PC-9 (cell line): ENCODE measurements at regions not wholly inside any gene's neighbourhood (a gene's known extent, or its start where the extent isn't known, plus 50 kb on each side); places are given as distances from the start of the nearest gene placed in this dataset.

Source experiments
- BruUV-seq: library from RNA; stranded (reverse); fragments of 400-500 nt; replicated peaks from 2 replicates; lab custom pipeline; 2021; lab: Mats Ljungman, UMichigan
- CTCF ChIA-PET: fragments of 300-600 bp; sonication (Branson Sonifier 250); formaldehyde crosslinking; loops from one replicate; lab custom pipeline; 2022; ENCODE audit warnings: antibody characterized with exemption; lab: Charles Lee
- POLR2A ChIA-PET: fragments of 300-600 bp; sonication (Branson Sonifier 250); formaldehyde crosslinking; loops from one replicate; lab custom pipeline; 2022; ENCODE audit warnings: antibody characterized with exemption; ENCODE audit not compliant: unreplicated experiment; lab: Charles Lee
- DNase-seq, 2 experiments: peaks; one replicate each; pipeline versions ENCODE4 v3.0.0 to v3.0.0-alpha.2; 2015 to 2022; ENCODE audit warnings: mixed read lengths in 1 of 2
- H2AFZ ChIP-seq: fragments of 200-600 bp; sonication (generic); 2 replicates; pipeline ENCODE4 v1.8.1; 2017; ENCODE audit warnings: antibody characterized with exemption
- H3F3A ChIP-seq: fragments of 200-600 bp; sonication (generic); 2 replicates; pipeline ENCODE4 v1.8.1; 2017; ENCODE audit warnings: antibody characterized with exemption, mild to moderate bottlenecking, low read depth; ENCODE audit not compliant: insufficient read depth
- H3K27ac ChIP-seq: fragments of 200-600 bp; sonication (generic); 2 replicates; pipeline ENCODE4 v1.6.1; 2016; ENCODE audit warnings: mixed run types
- H3K27me3 ChIP-seq: fragments of 200-600 bp; sonication (generic); 2 replicates; pipeline ENCODE4 v1.6.1; 2016; ENCODE audit warnings: low read depth, mixed run types; ENCODE audit not compliant: insufficient read depth
- H3K36me3 ChIP-seq: fragments of 200-600 bp; sonication (generic); 2 replicates; pipeline ENCODE4 v1.6.1; 2016; ENCODE audit warnings: low read depth, mixed run types
- H3K4me1 ChIP-seq: fragments of 200-600 bp; sonication (generic); replicated peaks from 2 replicates; pipeline ENCODE4 v1.6.1; 2016; ENCODE audit warnings: mixed run types; ENCODE audit not compliant: insufficient read depth
- H3K4me2 ChIP-seq: fragments of 200-600 bp; sonication (generic); 2 replicates; pipeline ENCODE4 v1.6.1; 2017; ENCODE audit warnings: mixed run types
- H3K4me3 ChIP-seq: fragments of 200-600 bp; sonication (generic); 2 replicates; pipeline ENCODE4 v1.6.1; 2016; ENCODE audit warnings: mixed run types
- H3K79me2 ChIP-seq: fragments of 200-600 bp; sonication (generic); 2 replicates; pipeline ENCODE4 v1.6.1; 2017; ENCODE audit warnings: low read depth, mixed run types
- H3K9me2 ChIP-seq: fragments of 200-600 bp; sonication (generic); 2 replicates; pipeline ENCODE4 v1.8.1; 2017; ENCODE audit warnings: mild to moderate bottlenecking; ENCODE audit not compliant: insufficient read depth
- H3K9me3 ChIP-seq: fragments of 200-600 bp; sonication (generic); 2 replicates; pipeline ENCODE4 v1.8.1; 2016; ENCODE audit warnings: low read depth; ENCODE audit not compliant: insufficient read depth
- H4K20me1 ChIP-seq: fragments of 200-600 bp; sonication (generic); 2 replicates; pipeline ENCODE4 v1.8.1; 2017; ENCODE audit not compliant: insufficient read depth
- CTCF ChIP-seq: fragments of 200-600 bp; sonication (generic); conservative IDR thresholded peaks from 2 replicates; pipeline ENCODE4 v1.6.1; 2017; ENCODE audit warnings: mixed run types, antibody characterized with exemption, mild to moderate bottlenecking, moderate library complexity
- EZH2 ChIP-seq: fragments of 200-600 bp; sonication (generic); IDR thresholded peaks from 2 replicates; pipeline ENCODE4 v1.8.0; 2017; ENCODE audit warnings: antibody characterized with exemption, low read depth
- intact Hi-C: fragments of 100-400 bp; cut with micrococcal nuclease; formaldehyde crosslinking; loops from one replicate; pipeline ENCODE4 v1.10.0; 2022; ENCODE audit not compliant: unreplicated experiment

- Histone ChIP-seq H4K20me1 (no peaks in the 10 kb centered on the region), H3F3A (no peaks in the 10 kb centered on the region), H3K4me3 (no peak overlapping the region), H3K79me2 (no peaks in the 10 kb centered on the region), H3K27me3 (no peaks in the 10 kb centered on the region), H2AFZ (no peak overlapping the region), H3K4me2 (no peak overlapping the region), H3K9me2 (peaks cover 6% of the 10 kb centered on the region; the same call in 1 of the 2 replicates), H3K27ac (no peak overlapping the region), H3K4me1 (no peaks in the 10 kb centered on the region), H3K36me3 (no peaks in the 10 kb centered on the region), H3K9me3 (no peaks in the 10 kb centered on the region)
- ChIA-PET POLR2A (no interaction called here), CTCF (no interaction called here)
- no TSS peak for BruUV-seq
- no peak for DNase-seq
- TF ChIP-seq EZH2 (no peak), CTCF (no peak)
- intact Hi-C loops: no loop called here
Measured at GRCh38 chr2:62593825-62594224, 87.8 kb upstream of the TMEM17 start.

- Histone ChIP-seq H4K20me1 (no peaks in the 10 kb centered on the region), H2AFZ (peak overlapping the region; percentile 20; the same call in 1 of the 2 replicates), H3K27me3 (no peaks in the 10 kb centered on the region), H3K9me3 (peaks cover 4% of the 10 kb centered on the region; the same call in 1 of the 2 replicates), H3K4me1 (no peaks in the 10 kb centered on the region), H3K4me2 (no peak overlapping the region), H3K36me3 (no peaks in the 10 kb centered on the region), H3K27ac (no peak overlapping the region), H3K4me3 (no peak overlapping the region), H3F3A (no peaks in the 10 kb centered on the region), H3K9me2 (peaks cover 6% of the 10 kb centered on the region; the same call in 1 of the 2 replicates), H3K79me2 (no peaks in the 10 kb centered on the region)
- TF ChIP-seq EZH2: no peak
- no peak for TF ChIP-seq CTCF
- POLR2A ChIA-PET: no interaction called here
- CTCF ChIA-PET: no interaction called here
- BruUV-seq: no TSS peak
- intact Hi-C loops: no loop called here
- DNase-seq: no peak
Measured at GRCh38 chr2:62591491-62591890, 85.5 kb upstream of the TMEM17 start.

- Histone ChIP-seq H3K9me2 (no peaks in the 10 kb centered on the region), H3K27me3 (no peaks in the 10 kb centered on the region), H3K36me3 (no peaks in the 10 kb centered on the region), H3K4me2 (no peak overlapping the region), H2AFZ (no peak overlapping the region), H3F3A (no peaks in the 10 kb centered on the region), H3K79me2 (no peaks in the 10 kb centered on the region), H3K4me1 (no peaks in the 10 kb centered on the region), H3K27ac (no peak overlapping the region), H4K20me1 (no peaks in the 10 kb centered on the region), H3K9me3 (peaks cover 10% of the 10 kb centered on the region; the same call in 1 of the 2 replicates), H3K4me3 (no peak overlapping the region)
- intact Hi-C loops: no loop called here
- TF ChIP-seq EZH2 (no peak), CTCF (no peak)
- CTCF ChIA-PET: interaction anchor here (0.5 kb wide), 1 partner anchor 59 kb away, joined by 3 read pairs; no protein-coding TSS in a partner anchor
- DNase-seq: no peak
- BruUV-seq: no TSS peak
- POLR2A ChIA-PET: no interaction called here
Measured at GRCh38 chr2:62589691-62590356, 83.8 kb upstream of the TMEM17 start.
